Adrenal gland (tissue), 9 donors: ENCODE measurements at regions not wholly inside any gene's neighbourhood (a gene's known extent, or its start where the extent isn't known, plus 50 kb on each side); places are given as distances from the start of the nearest gene placed in this dataset.

Source experiments
- DNase-seq, 7 donors: peaks; one replicate each; pipeline ENCODE4 v3.0.0-alpha.2; 2019 to 2020
- H3K27ac ChIP-seq, 5 donors: fragments of 200-600 bp; sonication (generic) in 4 of 5; 1 replicate in 3 of 5; 2 replicates in 2 of 5; pipeline versions ENCODE4 v1.5.1 to v1.8.0; 2016 to 2020; ENCODE audit warnings: mild to moderate bottlenecking in 1 of 5
- H3K27me3 ChIP-seq: fragments of 200-600 bp; 2 replicates; pipeline ENCODE4 v1.8.0; 2021
- H3K36me3 ChIP-seq, 2 donors: fragments of 200-600 bp; replicated peaks in 1 of 2; 1 replicate in 1 of 2; 2 replicates in 1 of 2; pipeline versions ENCODE4 v1.5.1 to v1.8.0; 2018 to 2022
- H3K4me1 ChIP-seq, 2 donors: fragments of 200-600 bp; replicated peaks in 1 of 2; 1 replicate in 1 of 2; 2 replicates in 1 of 2; pipeline versions ENCODE4 v1.5.1 to v1.8.0; 2018 to 2021
- H3K4me3 ChIP-seq, 4 donors: fragments of 200-600 bp; sonication (generic) in 3 of 4; one replicate each; pipeline ENCODE4 v1.5.1; 2016 to 2018
- H3K9me3 ChIP-seq, 3 donors: fragments of 200-600 bp; sonication (generic) in 1 of 3; replicated peaks in 1 of 3; 1 replicate in 2 of 3; 2 replicates in 1 of 3; pipeline versions ENCODE4 v1.5.1 to v1.8.0; 2016 to 2021
- CTCF ChIP-seq, 6 experiments: fragments of 450-650 bp in 4 of 6; fragments of 200-600 bp in 2 of 6; sonication (generic) in 1 of 6; IDR thresholded peaks; 1 replicate in 5 of 6; 2 replicates in 1 of 6; pipeline versions ENCODE4 v1.5.1 to v1.8.0; 2016 to 2021; ENCODE audit warnings: antibody characterized with exemption in 6 of 6, mild to moderate bottlenecking in 2 of 6, moderate library complexity in 1 of 6
- POLR2A ChIP-seq, 2 donors: fragments of 450-650 bp; IDR thresholded peaks; one replicate each; pipeline ENCODE4 v1.6.1; 2017; ENCODE audit warnings: antibody characterized with exemption in 2 of 2, mild to moderate bottlenecking in 2 of 2, moderate library complexity in 1 of 2
- WGBS, 4 donors: extraction: QIAGEN DNeasy Blood & Tissue Kit in 2 of 4; methylation state at CpG; one replicate each; pipeline versions ENCODE4 v1.1.5 to v1.1.7; 2013 to 2017; 5-methylcytosine and 5-hydroxymethylcytosine counted together
- intact Hi-C, 2 donors: fragments of 100-400 bp; cut with DNase I; formaldehyde crosslinking; loops; one replicate each; pipeline versions ENCODE4 v1.14.1 to v1.15.0; 2022 to 2023
- donor health status: healthy with polysubstance abuse.
- donor health status: Bipolar disorder and iron deficiency.
- donor health status: DM: yes; HTN: yes; CAD: no.
- donor health status: DM: no; HTN: no; CAD: no.
- donor health status: DM: no; HTN: no; CAD: no.

GRCh38 chr6:168890306-168890980, 363.2 kb downstream of the THBS2 start:
- intact Hi-C loops = no loop called here
- no peak for DNase-seq
- H3K36me3 ChIP-seq = no peaks in the 10 kb centered on the region
- H3K9me3 ChIP-seq = no peaks in the 10 kb centered on the region
- H3K27me3 ChIP-seq = no peaks in the 10 kb centered on the region
- H3K4me3 ChIP-seq = no peak overlapping the region
- H3K4me1 ChIP-seq = no peaks in the 10 kb centered on the region
- H3K27ac ChIP-seq = no peak overlapping the region
- TF ChIP-seq POLR2A (IDR thresholded peaks at IDR 0.05) (no peak), CTCF (IDR thresholded peaks at IDR 0.05) (no peak)
- 72 to 78% (median 76%) methylated on average over 24 to 26 of the region's 26 CpGs for WGBS, 4 donors

GRCh38 chr6:168888786-168889345, 364.8 kb downstream of the THBS2 start:
- no peak overlapping the region for H3K27ac ChIP-seq
- intact Hi-C loops = loop anchor here in 1 of 2 donors (10.0 kb wide), 1 partner anchor 274 kb away; no protein-coding TSS in a partner anchor
- no peak for DNase-seq
- no peak overlapping the region for H3K4me3 ChIP-seq
- TF ChIP-seq CTCF (IDR thresholded peaks at IDR 0.05) (no peak), POLR2A (IDR thresholded peaks at IDR 0.05) (no peak)
- H3K27me3 ChIP-seq = no peaks in the 10 kb centered on the region
- H3K4me1 ChIP-seq = no peaks in the 10 kb centered on the region
- H3K9me3 ChIP-seq = no peaks in the 10 kb centered on the region
- WGBS, 4 donors = 88 to 93% (median 92%) methylated on average over 18 of the region's 18 CpGs
- H3K36me3 ChIP-seq = no peaks in the 10 kb centered on the region

GRCh38 chr6:168888102-168888501, 365.5 kb downstream of the THBS2 start:
- no peaks in the 10 kb centered on the region for H3K36me3 ChIP-seq
- intact Hi-C loops = loop anchor here in 1 of 2 donors (10.0 kb wide), 1 partner anchor 273 kb away; no protein-coding TSS in a partner anchor
- H3K9me3 ChIP-seq = no peaks in the 10 kb centered on the region
- no peak overlapping the region for H3K27ac ChIP-seq
- no peak for DNase-seq
- 85 to 90% (median 87%) methylated on average over 7 to 11 of the region's 11 CpGs for WGBS, 4 donors
- H3K4me3 ChIP-seq = no peak overlapping the region
- TF ChIP-seq CTCF (IDR thresholded peaks at IDR 0.05) (no peak), POLR2A (IDR thresholded peaks at IDR 0.05) (no peak)
- no peaks in the 10 kb centered on the region for H3K4me1 ChIP-seq
- H3K27me3 ChIP-seq = no peaks in the 10 kb centered on the region

GRCh38 chr6:168887621-168888020, 366.0 kb downstream of the THBS2 start:
- Histone ChIP-seq H3K4me1 (no peaks in the 10 kb centered on the region), H3K4me3 (no peak overlapping the region), H3K27ac (no peak overlapping the region), H3K36me3 (no peaks in the 10 kb centered on the region), H3K27me3 (no peaks in the 10 kb centered on the region), H3K9me3 (no peaks in the 10 kb centered on the region)
- no peak for DNase-seq
- WGBS, 4 donors = 79 to 87% (median 81%) methylated on average over 10 of the region's 10 CpGs
- TF ChIP-seq POLR2A (IDR thresholded peaks at IDR 0.05) = no peak
- TF ChIP-seq CTCF (IDR thresholded peaks at IDR 0.05) = no peak
- intact Hi-C loops = loop anchor here in 1 of 2 donors (10.0 kb wide), 1 partner anchor 273 kb away; no protein-coding TSS in a partner anchor
